BLaER1 (cell line): ENCODE measurements at regions not wholly inside any gene's neighbourhood (a gene's known extent, or its start where the extent isn't known, plus 50 kb on each side); places are given as distances from the start of the nearest gene placed in this dataset.

Experiments
- H3K27ac ChIP-seq: shearing (Covaris generic); formaldehyde crosslinking; 2 replicates; pipeline ENCODE4 v1.8.1; 2022
- H3K27me3 ChIP-seq: shearing (Covaris generic); formaldehyde crosslinking; 2 replicates; pipeline ENCODE4 v1.8.1; 2022
- H3K36me3 ChIP-seq: shearing (Covaris generic); formaldehyde crosslinking; 2 replicates; pipeline ENCODE4 v1.8.1; 2022
- H3K4me1 ChIP-seq: shearing (Covaris generic); formaldehyde crosslinking; 2 replicates; pipeline ENCODE4 v1.8.1; 2022
- H3K4me2 ChIP-seq: shearing (Covaris generic); formaldehyde crosslinking; 2 replicates; pipeline ENCODE4 v1.8.1; 2022
- H3K4me3 ChIP-seq: shearing (Covaris generic); formaldehyde crosslinking; 2 replicates; pipeline ENCODE4 v1.8.1; 2022
- H3K9ac ChIP-seq: shearing (Covaris generic); formaldehyde crosslinking; 2 replicates; pipeline ENCODE4 v1.8.1; 2022
- H3K9me3 ChIP-seq: shearing (Covaris generic); formaldehyde crosslinking; 2 replicates; pipeline ENCODE4 v1.8.1; 2022
- H4K20me1 ChIP-seq: shearing (Covaris generic); formaldehyde crosslinking; 2 replicates; pipeline ENCODE4 v1.8.1; 2022
- Cebpa-rat ChIP-seq: shearing (Covaris generic); IDR thresholded peaks from 2 replicates; pipeline ENCODE4 v1.8.1; 2022

- no peak overlapping the region for H3K4me3 ChIP-seq
- no peaks in the 10 kb centered on the region for H3K9me3 ChIP-seq
- no peak for TF ChIP-seq Cebpa-rat
- H3K4me2 ChIP-seq: no peak overlapping the region
- H4K20me1 ChIP-seq: no peaks in the 10 kb centered on the region
- H3K27ac ChIP-seq: no peak overlapping the region
- 0 out of 2 replicates have a peak, but pooled peaks cover 7% of the 10 kb centered on the region for H3K4me1 ChIP-seq
- no peak overlapping the region for H3K9ac ChIP-seq
- H3K27me3 ChIP-seq: no peaks in the 10 kb centered on the region
- H3K36me3 ChIP-seq: no peaks in the 10 kb centered on the region
Measured at GRCh38 chr10:44045020-44045419, 339.9 kb downstream of the CXCL12 start.

GRCh38 chr10:44044549-44044948 lies 340.3 kb downstream of the CXCL12 start:
- Histone ChIP-seq H4K20me1 (no peaks in the 10 kb centered on the region), H3K9me3 (no peaks in the 10 kb centered on the region), H3K4me3 (no peak overlapping the region), H3K9ac (no peak overlapping the region), H3K27me3 (no peaks in the 10 kb centered on the region), H3K36me3 (no peaks in the 10 kb centered on the region), H3K4me1 (0 out of 2 replicates have a peak, but pooled peaks cover 7% of the 10 kb centered on the region), H3K27ac (no peak overlapping the region), H3K4me2 (no peak overlapping the region)
- no peak for TF ChIP-seq Cebpa-rat

- no peak for TF ChIP-seq Cebpa-rat
- H3K9ac ChIP-seq: no peak overlapping the region
- H3K27me3 ChIP-seq: no peaks in the 10 kb centered on the region
- H3K9me3 ChIP-seq: no peaks in the 10 kb centered on the region
- no peaks in the 10 kb centered on the region for H4K20me1 ChIP-seq
- no peak overlapping the region for H3K4me3 ChIP-seq
- H3K27ac ChIP-seq: no peak overlapping the region
- no peak overlapping the region for H3K4me2 ChIP-seq
- H3K36me3 ChIP-seq: no peaks in the 10 kb centered on the region
- H3K4me1 ChIP-seq: 0 out of 2 replicates have a peak, but pooled peaks cover 7% of the 10 kb centered on the region
Measured at GRCh38 chr10:44043646-44044375, 341.1 kb downstream of the CXCL12 start.

GRCh38 chr10:44042926-44043602 lies 341.8 kb downstream of the CXCL12 start:
- TF ChIP-seq Cebpa-rat: no peak
- no peak overlapping the region for H3K4me3 ChIP-seq
- no peak overlapping the region for H3K9ac ChIP-seq
- no peak overlapping the region for H3K27ac ChIP-seq
- H3K4me2 ChIP-seq: no peak overlapping the region
- 0 out of 2 replicates have a peak, but pooled peaks cover 7% of the 10 kb centered on the region for H3K4me1 ChIP-seq
- no peaks in the 10 kb centered on the region for H4K20me1 ChIP-seq
- H3K27me3 ChIP-seq: no peaks in the 10 kb centered on the region
- H3K9me3 ChIP-seq: no peaks in the 10 kb centered on the region
- H3K36me3 ChIP-seq: no peaks in the 10 kb centered on the region

GRCh38 chr10:44042075-44042770 lies 342.7 kb downstream of the CXCL12 start:
- no peak for TF ChIP-seq Cebpa-rat
- no peak overlapping the region for H3K4me2 ChIP-seq
- H4K20me1 ChIP-seq: no peaks in the 10 kb centered on the region
- H3K4me1 ChIP-seq: 0 out of 2 replicates have a peak, but pooled peaks cover 6% of the 10 kb centered on the region
- no peak overlapping the region for H3K9ac ChIP-seq
- no peaks in the 10 kb centered on the region for H3K27me3 ChIP-seq
- H3K9me3 ChIP-seq: no peaks in the 10 kb centered on the region
- H3K4me3 ChIP-seq: no peak overlapping the region
- H3K27ac ChIP-seq: no peak overlapping the region
- H3K36me3 ChIP-seq: no peaks in the 10 kb centered on the region

GRCh38 chr10:44039599-44039998 lies 345.3 kb downstream of the CXCL12 start:
- Histone ChIP-seq H4K20me1 (no peaks in the 10 kb centered on the region), H3K9ac (no peak overlapping the region), H3K9me3 (no peaks in the 10 kb centered on the region), H3K27ac (no peak overlapping the region), H3K27me3 (no peaks in the 10 kb centered on the region), H3K4me3 (no peak overlapping the region), H3K36me3 (no peaks in the 10 kb centered on the region), H3K4me2 (no peak overlapping the region), H3K4me1 (no peaks in the 10 kb centered on the region)
- no peak for TF ChIP-seq Cebpa-rat

- no peak overlapping the region for H3K27ac ChIP-seq
- H4K20me1 ChIP-seq: no peaks in the 10 kb centered on the region
- no peak overlapping the region for H3K9ac ChIP-seq
- no peaks in the 10 kb centered on the region for H3K36me3 ChIP-seq
- no peaks in the 10 kb centered on the region for H3K9me3 ChIP-seq
- no peaks in the 10 kb centered on the region for H3K4me1 ChIP-seq
- H3K4me2 ChIP-seq: no peak overlapping the region
- TF ChIP-seq Cebpa-rat: no peak
- no peaks in the 10 kb centered on the region for H3K27me3 ChIP-seq
- H3K4me3 ChIP-seq: no peak overlapping the region
Measured at GRCh38 chr10:44036425-44036824, 348.5 kb downstream of the CXCL12 start.

- Histone ChIP-seq H4K20me1 (no peaks in the 10 kb centered on the region), H3K27ac (no peak overlapping the region), H3K4me1 (no peaks in the 10 kb centered on the region), H3K9ac (no peak overlapping the region), H3K4me2 (no peak overlapping the region), H3K36me3 (no peaks in the 10 kb centered on the region), H3K4me3 (no peak overlapping the region), H3K27me3 (no peaks in the 10 kb centered on the region), H3K9me3 (no peaks in the 10 kb centered on the region)
- no peak for TF ChIP-seq Cebpa-rat
Measured at GRCh38 chr10:44035474-44036197, 349.3 kb downstream of the CXCL12 start.

GRCh38 chr10:44034946-44035345 lies 350.0 kb downstream of the CXCL12 start:
- no peak for TF ChIP-seq Cebpa-rat
- H3K4me1 ChIP-seq: no peaks in the 10 kb centered on the region
- no peak overlapping the region for H3K27ac ChIP-seq
- H3K36me3 ChIP-seq: no peaks in the 10 kb centered on the region
- H3K4me3 ChIP-seq: no peak overlapping the region
- no peaks in the 10 kb centered on the region for H3K27me3 ChIP-seq
- H3K4me2 ChIP-seq: no peak overlapping the region
- no peak overlapping the region for H3K9ac ChIP-seq
- no peaks in the 10 kb centered on the region for H3K9me3 ChIP-seq
- no peaks in the 10 kb centered on the region for H4K20me1 ChIP-seq
